HG03469 (cell line): ENCODE measurements at regions not wholly inside any gene's neighbourhood (a gene's known extent, or its start where the extent isn't known, plus 50 kb on each side); places are given as distances from the start of the nearest gene placed in this dataset.
"Not testable (repeated sequence)": the region's sequence is repeated elsewhere in the genome, so short reads cannot be mapped to it uniquely, and the experiment has no call there.

ENCODE experiments used
- ATAC-seq: cut with Tn5 transposase; IDR thresholded peaks from one replicate; pipeline ENCODE4 v1.9.1; 2021; ENCODE audit warnings: mild to moderate bottlenecking, moderate library complexity, moderate number of reproducible peaks; ENCODE audit not compliant: unreplicated experiment

GRCh38 chr4:184962125-184962638, 56.1 kb upstream of the HELT start:
- ATAC-seq: no peak

GRCh38 chr4:184965230-184966050, 52.9 kb upstream of the HELT start:
- ATAC-seq: not testable (repeated sequence)

GRCh38 chr4:184966051-184966691, 52.1 kb upstream of the HELT start:
- ATAC-seq: not testable (repeated sequence)

GRCh38 chr4:184967699-184968098, 50.6 kb upstream of the HELT start:
- ATAC-seq: not testable (repeated sequence)

GRCh38 chr4:184968366-184968765, 49.9 kb upstream of the HELT start:
- ATAC-seq: no peak
